HG03521 (cell line): ENCODE measurements at regions not wholly inside any gene's neighbourhood (a gene's known extent, or its start where the extent isn't known, plus 50 kb on each side); places are given as distances from the start of the nearest gene placed in this dataset.

ENCODE experiments used
- ATAC-seq: cut with Tn5 transposase; IDR thresholded peaks from one replicate; pipeline ENCODE4 v1.9.1; 2021; ENCODE audit warnings: mild to moderate bottlenecking, moderate library complexity; ENCODE audit not compliant: unreplicated experiment

DNA sequence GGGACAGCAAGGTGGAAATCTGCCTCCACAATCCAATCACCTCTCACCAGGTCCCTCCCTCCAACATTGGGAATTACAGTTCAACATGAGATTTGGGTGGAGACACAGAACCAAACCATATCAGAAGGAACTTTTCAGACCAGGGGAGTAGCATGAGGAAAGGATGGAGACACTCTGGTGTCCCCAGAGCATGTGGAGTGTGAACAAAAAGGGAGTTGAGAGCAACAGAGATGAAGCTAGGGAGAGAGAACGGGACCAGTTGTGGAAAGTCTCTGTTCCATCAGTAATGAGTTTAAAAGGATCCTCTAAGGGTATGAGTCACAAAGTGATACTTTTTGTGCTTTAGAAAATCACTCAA is 382.0 kb downstream of the SFMBT2 start:
- no peak for ATAC-seq

DNA sequence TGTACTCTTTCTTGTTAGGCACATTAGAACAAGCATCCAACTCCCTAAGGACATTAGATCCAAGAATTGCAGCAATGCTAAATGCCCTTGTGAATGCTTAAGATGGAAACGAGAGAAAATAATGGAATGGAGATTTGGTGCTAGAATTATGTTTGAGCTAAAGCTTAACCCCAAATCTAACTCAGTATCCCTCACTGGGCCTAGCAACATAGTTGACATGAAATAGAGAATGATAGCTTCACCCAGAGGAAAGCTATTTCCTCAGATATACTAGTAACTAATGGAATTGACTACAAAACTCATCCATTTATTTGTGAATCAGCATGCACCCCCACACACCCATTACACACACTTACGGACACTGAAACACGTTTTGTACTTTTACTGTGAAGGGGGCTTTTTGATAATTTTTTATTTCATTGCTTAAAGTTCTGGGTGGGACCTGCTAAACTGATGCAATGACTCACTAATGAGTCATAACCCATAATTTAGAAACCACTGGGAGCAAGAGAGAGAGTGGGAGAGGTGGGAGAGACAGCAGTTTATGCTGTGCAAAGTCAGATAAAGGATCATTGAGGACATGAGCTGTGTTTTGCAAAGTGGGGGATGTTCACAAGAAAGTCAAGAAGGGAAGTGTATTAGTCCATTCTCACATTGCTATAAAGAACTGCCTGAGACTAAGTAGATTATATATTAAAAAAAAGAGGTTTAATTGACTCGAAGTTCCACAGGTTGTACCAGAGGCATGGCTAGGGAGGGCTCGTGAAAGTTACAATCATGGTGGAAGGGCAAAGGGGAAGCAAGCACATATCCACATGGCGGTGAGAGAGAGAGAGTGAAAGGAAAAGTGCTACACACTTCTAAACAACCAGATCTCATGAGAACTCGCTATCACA is 382.7 kb downstream of the SFMBT2 start:
- no peak for ATAC-seq

DNA sequence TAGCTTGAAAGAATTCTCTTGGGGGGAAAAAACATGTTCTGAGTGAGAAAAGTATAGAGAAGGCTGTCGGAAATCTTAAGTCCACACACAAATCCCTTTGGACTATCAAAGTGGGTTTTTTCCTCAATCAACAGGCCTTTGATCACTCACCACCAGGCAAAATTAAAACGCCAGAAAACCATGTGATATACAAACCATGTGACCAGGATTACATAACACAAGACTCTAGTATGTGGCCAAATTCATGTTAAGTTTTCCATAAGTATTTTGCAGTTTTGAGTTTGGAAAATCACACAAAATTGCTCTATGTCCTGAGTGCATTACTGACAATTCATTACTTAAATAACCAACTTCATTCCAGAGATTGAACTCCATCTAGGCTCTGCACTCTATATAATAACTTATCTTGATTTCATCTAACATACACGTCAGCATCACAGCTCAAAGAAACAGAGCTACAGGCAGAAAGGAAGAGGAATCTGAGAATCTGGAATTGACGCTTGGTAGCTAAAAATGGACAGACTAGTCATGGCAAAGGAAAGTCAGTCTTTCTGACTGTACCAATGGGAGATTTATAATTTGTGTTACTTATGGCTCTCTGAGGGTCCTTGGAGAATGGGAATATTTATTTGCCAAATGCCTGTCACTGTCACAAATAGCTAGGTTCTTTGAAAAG is 383.5 kb downstream of the SFMBT2 start:
- no peak for ATAC-seq

DNA sequence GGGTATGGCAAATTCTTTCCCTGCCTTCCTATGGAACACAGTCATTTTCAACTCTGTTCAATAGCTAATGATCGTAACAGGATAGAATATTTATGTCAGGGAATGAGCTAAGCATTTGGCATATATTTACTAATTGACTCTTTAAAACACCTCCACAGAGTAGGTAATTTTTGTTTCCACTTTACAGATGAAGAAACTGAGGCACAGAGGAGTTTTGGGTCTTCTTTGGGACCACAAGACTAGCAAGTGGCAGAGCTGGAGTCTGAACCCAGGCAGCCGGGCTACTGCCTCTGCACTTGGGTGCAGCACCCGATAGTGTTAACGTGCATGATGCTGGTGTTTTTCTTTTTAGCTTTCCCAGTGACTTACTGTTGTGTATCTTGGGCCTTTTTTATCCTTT is 384.0 kb downstream of the SFMBT2 start:
- no peak for ATAC-seq

DNA sequence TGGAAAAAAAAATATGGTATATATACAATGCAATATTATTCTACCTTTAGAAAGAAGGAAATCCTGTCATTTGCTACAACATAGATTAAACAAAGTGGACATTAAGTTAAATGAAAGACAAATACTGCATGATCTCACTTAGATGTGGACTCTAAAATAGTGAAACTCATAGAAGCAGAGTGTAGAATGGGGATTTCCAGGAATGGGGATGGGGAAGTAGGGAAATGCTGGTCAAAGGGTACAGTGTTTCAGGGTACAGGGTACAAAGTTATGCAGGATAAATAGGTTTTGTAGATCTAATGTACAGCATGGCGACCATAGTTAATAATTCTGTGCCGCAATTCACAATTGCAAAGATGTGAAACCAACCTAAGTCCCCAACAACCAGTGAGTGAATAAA is 385.5 kb downstream of the SFMBT2 start:
- no peak for ATAC-seq

DNA sequence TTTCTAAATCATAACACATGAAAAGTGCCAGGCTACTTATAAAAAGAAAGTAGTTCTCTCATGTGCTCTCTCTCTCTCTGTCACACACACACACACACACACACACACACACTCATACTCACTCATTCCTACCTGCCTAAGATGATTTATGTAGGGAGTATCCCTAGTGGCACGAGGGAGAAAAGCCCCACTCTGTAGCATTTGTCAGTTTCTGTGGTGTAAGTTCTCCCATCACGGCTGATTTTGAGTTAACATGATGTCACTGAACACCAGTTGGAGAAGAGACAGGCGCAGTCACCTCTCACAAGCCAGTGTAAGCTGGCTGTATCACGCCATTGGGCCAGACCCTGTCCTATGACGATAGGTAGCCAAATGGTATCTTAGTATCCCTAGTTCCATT is 395.4 kb downstream of the SFMBT2 start:
- no peak for ATAC-seq

DNA sequence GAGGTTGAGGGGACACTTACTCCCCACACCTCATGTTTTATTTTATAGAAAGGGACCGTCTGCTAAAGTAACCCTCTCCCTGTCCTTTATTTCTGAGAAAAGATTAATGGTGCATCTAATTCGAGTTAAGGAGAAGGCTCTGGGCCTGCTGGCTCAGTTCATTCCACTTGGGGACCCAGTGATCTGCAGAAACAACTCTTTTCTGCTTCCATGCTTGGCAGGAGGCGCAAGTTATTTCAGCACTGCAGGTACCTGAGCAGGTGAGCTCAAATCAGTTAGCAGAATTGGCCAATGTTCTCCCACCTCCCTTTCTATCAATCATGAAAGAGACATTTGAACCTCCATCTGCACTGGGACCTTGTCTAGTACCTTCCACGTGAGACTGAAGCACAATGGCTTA is 396.1 kb downstream of the SFMBT2 start:
- no peak for ATAC-seq

DNA sequence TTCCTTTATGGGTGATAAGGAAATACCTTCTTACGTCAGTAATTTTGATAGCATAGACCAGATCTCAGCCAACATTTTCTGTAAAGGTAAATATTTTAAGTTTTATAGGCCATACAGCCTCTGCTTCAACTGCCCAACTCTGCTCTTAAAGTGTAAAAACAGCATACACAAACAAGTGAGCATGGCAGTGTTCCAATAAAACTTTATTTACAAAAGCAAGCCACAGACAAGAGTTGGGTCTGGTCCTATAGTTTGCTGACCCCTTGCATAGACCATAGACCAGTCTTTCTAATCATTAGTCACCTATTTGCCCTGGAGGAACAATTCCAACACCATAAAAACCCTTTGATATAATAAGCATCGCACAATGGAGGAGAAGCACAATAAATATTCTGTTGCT is 398.8 kb downstream of the SFMBT2 start:
- no peak for ATAC-seq

DNA sequence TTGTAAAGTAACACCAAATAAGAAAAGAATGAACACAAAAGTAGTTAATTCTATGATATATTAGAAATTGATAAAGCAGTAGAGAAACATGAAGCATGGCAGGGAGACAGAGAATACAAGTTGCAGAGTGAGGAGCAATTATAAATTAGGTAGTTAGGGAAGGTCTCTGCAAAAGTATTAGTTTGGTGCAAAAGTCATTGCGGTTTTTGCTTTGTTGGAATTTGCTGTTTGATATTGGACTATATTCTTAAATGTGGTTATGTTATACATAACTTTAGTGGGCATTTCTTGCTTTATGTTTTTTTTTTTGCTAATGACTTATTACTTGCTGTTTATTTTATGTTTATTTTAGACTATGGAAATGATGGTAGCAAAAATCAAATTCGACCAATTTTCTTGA is 402.2 kb downstream of the SFMBT2 start:
- ATAC-seq, result no peak

DNA sequence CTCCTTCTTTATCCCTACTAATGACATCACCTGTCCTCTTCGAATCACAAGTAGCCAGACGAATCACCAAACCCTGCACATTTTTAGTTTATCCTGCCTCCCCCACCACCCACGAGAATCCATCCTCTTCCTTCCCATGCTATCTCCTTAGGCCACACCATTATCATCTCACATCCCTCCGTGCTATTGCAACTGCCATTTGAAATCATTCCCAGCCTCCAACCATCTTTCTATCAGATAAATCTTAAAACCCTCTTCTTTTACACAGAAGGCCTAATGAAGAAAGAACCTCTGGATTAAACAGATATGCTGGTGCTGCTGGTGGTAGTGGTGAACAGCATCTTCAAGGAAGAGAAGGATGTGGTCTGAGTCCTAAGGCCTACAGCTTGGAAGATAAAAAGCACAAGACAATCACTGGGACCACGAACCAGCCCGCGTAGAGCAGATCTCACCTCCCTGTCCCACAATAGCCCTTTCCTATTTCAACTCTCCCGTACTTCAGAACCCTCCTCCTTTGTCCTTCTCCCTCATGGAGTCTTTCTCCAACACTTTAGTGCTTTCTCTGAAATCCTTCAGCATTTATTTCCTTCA is 403.1 kb downstream of the SFMBT2 start:
- ATAC-seq, result no peak

DNA sequence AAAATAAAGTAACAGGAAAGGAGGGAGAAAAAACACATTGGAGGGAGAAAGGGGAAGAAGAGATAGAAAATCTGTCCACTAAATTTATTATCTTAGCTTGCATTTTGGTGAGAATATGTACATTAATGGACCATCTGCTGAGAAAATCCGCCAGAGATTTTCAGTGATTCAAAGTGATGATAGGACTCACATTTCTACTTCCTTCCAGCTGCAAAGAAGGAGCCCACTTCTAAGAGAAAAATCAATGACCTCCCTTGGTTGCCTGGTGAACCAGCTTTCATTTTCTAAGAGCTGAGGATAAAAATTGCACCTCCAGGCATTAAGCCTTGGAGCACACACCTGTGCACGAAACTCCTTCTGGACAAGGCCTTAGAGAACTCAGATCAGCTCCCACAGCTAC is 404.3 kb downstream of the SFMBT2 start:
- ATAC-seq, result no peak

DNA sequence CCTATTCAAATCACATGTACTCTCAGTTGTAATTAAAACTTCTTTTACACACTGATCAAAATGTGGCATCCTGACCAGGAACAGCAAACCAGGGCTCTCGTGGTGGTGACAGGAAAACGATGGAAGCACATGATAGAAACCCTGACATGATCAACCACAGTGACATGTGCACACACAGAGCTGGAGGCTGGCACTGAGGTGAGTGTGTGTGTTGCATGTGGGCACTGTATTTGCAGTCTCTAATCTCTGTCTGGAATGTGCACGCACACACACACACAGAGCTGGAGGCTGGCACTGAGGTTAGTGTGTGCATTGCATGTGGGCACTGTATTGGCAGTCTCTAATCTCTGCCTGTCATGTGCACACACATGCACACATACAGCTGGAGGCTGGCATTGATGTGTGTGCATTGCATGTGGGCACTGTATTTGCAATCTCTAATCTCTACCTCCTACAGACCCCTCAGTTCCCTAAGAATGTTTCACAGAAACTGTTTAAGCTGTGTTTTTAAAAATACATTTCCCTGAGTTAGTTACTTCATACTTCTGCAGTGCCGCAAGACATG is 406.9 kb downstream of the SFMBT2 start:
- ATAC-seq, result no peak

DNA sequence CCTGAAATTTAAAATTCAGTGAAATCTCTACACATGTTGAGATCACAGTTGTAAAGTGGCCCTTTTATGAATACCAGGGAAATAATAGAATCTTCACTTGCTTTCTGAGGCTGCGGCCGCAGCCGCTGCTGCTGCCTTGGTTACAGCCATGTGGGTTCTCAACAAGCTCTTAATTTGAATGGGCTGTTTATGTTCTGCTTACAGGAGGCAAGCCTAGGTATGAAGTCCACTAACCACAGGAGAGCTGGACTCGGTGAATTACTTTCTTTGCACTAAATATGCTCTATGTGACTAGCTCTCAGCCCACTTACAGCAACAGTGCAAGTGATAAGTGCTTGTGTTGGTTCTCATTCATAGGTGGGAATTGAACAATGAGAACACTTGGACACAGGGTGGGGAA is 410.8 kb downstream of the SFMBT2 start:
- ATAC-seq, result no peak

DNA sequence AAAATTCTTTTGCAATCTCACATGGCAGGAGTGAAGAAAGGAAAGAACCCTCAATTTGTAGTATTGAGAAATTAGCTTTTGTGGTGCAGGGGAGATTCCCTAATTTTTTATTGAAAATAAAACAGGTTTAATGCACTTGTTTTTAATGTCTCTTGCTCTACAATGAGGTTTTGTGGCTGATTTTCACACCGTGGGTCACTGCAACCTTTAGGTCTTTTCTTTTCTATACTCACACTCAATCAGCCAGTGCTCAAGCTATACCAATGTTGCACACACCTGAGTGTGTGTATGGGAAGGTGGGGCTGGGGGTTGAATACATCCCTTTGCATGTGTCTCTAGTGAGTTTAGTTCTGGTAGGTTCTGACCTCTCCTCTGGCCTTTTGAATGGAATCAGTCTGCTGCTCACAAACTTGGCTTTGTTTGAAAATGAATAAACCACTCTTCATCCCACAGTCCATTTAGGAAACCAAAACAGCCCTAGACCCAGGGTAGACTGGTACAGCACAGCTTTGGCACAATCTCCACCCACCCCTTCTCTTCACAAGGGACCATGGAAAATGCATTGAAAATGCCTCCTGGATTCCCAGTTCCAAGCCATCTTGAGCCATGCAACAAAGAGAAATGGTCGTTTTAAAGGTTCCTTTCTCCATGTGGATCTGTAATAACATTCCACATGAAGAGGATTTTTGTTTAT is 411.5 kb downstream of the SFMBT2 start:
- ATAC-seq, result no peak

DNA sequence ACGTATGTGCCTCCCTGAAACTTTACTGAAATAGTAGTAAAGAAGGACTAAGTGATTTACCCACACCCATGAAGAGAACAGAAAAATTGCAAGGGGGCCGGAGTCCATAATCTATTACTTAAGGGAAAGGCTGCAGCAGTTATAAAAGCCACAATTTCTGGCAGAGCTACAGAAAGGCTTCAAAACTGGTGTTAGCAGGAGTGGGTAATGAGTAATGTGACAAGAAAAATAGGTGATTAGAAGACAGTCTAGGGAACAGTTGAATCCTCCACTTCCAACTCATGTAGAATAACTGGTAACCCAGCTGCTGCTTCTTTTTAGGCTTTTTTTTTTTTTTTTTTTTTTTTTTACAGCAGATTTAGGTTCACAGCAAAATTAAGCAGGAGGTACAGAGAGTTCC is 413.3 kb downstream of the SFMBT2 start:
- ATAC-seq, result no peak

DNA sequence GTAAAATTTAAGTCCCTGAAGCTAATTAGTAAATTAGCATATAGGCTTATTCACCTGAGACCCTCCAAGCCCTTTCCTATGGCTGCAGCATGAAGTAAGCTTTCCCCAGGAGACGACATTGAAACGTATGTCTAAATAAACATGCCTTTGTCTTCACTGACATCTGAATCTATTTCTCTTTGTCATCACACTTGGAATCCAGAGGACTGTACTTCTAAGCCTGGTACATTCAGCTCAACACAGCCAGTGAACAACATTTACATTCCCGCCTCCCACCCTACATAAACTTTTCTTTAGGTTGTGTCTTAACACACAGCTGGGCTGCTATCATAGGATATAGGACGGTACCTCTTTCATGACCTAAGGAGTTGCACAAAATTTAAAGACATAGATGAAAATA is 414.4 kb downstream of the SFMBT2 start:
- ATAC-seq, result no peak

DNA sequence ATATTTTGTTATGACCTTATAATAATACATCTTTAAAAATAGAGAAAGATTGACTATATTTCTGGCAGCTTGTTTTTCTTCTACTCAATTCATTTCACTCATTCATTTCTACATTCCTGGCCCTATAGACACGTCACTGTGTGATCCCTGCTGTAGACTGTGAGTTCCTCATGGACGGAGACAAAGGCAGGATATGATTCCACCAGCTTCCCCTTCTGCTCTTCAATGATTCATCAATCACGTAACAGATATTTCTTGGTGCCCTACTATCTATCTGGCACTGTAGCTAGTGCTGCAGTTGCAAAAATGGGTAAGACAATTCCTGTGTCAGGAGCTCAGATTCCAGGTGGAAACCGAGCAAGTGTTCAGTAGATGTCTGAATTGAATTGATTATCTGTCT is 415.0 kb downstream of the SFMBT2 start:
- no peak for ATAC-seq

DNA sequence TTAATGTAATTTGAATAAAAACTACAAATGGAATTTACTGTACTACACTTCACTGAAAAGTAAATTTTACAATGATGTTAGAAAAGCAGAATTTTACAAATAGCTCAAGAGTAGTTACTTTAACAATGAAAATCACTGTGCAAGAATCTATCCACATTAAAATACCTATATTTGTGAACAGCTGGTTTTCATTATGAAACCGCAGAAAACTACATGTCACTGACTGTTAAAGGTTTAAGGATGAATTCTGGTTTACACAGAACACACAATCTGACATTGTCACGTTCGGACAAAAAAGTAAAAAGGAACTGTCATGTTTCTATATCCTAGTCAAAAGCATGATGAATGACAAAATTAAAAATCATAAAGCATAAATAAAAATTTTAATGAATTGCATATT is 415.3 kb upstream of the PRKCQ start:
- ATAC-seq, result no peak

DNA sequence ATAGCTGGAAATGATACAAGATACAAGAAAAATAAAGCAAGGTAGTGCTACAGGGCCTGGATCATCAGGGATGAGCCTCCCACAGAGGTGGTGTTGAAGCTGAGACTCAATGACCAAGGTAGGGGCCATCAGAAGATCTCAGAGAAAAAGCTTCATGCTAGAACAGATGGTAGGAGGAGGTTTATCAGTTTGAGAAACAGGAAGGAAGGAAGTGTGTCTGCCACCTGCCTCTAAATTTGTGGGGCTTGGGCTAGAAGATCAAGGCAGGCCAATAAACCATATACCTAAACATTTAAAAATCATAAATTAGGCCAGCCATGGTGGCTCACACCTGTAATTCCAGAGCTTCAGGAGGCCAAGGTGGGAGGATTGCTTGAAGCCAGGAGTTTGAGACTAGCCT is 410.8 kb upstream of the PRKCQ start:
- ATAC-seq, result no peak

DNA sequence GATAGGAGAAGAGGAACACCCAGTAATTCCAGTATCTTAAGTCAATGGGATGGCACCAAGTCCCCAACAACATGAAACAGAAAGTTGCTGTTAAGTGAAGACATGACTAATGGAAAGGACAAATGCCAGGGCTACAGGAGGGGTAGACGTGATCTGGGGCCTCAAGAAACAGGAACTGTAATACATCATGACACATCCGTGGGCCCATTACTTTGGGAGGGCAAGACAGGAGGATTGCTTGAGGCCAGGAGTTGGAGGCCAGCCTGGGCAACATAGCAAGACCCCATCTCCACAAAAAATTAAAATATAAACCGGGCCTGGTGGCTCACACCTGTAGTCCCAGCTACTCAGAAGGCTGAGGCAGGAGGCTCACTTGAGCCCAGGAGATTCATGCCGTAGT is 408.6 kb upstream of the PRKCQ start:
- no peak for ATAC-seq

DNA sequence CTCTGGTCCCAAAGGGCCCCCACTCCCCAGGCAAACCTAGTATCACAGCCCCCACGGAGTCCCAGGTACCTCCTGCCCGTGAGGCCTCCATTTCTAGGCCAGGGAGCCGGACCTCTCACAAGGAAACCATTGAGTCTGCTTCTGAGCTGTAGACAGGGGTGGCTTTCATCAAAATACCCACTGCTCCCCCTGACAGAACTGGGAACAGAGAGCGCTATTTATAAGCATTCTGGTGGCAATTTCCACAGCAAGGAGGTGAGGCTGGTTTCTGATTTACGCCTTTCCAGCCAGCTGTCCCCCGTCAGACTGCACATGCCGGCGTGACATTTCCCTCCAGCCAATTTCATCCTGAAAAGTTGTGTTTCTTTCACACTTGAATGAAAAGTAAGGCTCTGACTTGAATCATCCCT is 407.5 kb upstream of the PRKCQ start:
- no peak for ATAC-seq
